KMS-11 (cell line): ENCODE measurements at regions not wholly inside any gene's neighbourhood (a gene's known extent, or its start where the extent isn't known, plus 50 kb on each side); places are given as distances from the start of the nearest gene placed in this dataset.

Experiments used
- H2AFZ ChIP-seq: fragments of 200-600 bp; sonication (generic); 2 replicates; pipeline ENCODE4 v1.6.1; 2016; ENCODE audit warnings: antibody characterized with exemption, mixed run types, low read depth
- H3K27ac ChIP-seq: fragments of 200-600 bp; sonication (generic); 2 replicates; pipeline ENCODE4 v1.6.1; 2016; ENCODE audit warnings: mild to moderate bottlenecking, mixed run types
- H3K27me3 ChIP-seq: fragments of 200-600 bp; sonication (generic); 2 replicates; pipeline ENCODE4 v1.6.1; 2017; ENCODE audit warnings: mild to moderate bottlenecking, low read depth, mixed run types, moderate library complexity; ENCODE audit not compliant: insufficient read depth
- H3K36me3 ChIP-seq: fragments of 200-600 bp; sonication (generic); 2 replicates; pipeline ENCODE4 v1.6.1; 2017; ENCODE audit warnings: mild to moderate bottlenecking, mixed run types; ENCODE audit not compliant: insufficient read depth
- H3K4me1 ChIP-seq: fragments of 200-600 bp; sonication (generic); 2 replicates; pipeline ENCODE4 v1.6.1; 2016; ENCODE audit warnings: mild to moderate bottlenecking, low read depth, mixed run types; ENCODE audit not compliant: poor library complexity, severe bottlenecking
- H3K4me2 ChIP-seq: fragments of 200-600 bp; sonication (generic); 2 replicates; pipeline ENCODE4 v1.7.0; 2016; ENCODE audit warnings: mild to moderate bottlenecking, mixed run types
- H3K4me3 ChIP-seq: fragments of 200-600 bp; sonication (generic); IDR thresholded peaks from 2 replicates; pipeline ENCODE4 v1.6.1; 2017; ENCODE audit warnings: low read depth, low read length, mixed read lengths; ENCODE audit not compliant: insufficient read depth
- H3K79me2 ChIP-seq: fragments of 200-600 bp; sonication (generic); 2 replicates; pipeline ENCODE4 v1.6.1; 2016; ENCODE audit warnings: low read depth, mixed run types; ENCODE audit not compliant: insufficient read depth
- H3K9ac ChIP-seq: fragments of 200-600 bp; sonication (generic); 2 replicates; pipeline ENCODE4 v1.6.1; 2016; ENCODE audit warnings: mild to moderate bottlenecking, mixed run types
- H4K20me1 ChIP-seq: fragments of 200-600 bp; sonication (generic); 2 replicates; pipeline ENCODE4 v1.6.1; 2016; ENCODE audit warnings: mild to moderate bottlenecking, mixed run types; ENCODE audit not compliant: insufficient read depth
- CTCF ChIP-seq: fragments of 200-600 bp; sonication (generic); conservative IDR thresholded peaks from 2 replicates; pipeline ENCODE4 v1.6.1; 2017; ENCODE audit warnings: low read depth, mild to moderate bottlenecking, antibody characterized with exemption, low read length, moderate library complexity, mixed read lengths

DNA sequence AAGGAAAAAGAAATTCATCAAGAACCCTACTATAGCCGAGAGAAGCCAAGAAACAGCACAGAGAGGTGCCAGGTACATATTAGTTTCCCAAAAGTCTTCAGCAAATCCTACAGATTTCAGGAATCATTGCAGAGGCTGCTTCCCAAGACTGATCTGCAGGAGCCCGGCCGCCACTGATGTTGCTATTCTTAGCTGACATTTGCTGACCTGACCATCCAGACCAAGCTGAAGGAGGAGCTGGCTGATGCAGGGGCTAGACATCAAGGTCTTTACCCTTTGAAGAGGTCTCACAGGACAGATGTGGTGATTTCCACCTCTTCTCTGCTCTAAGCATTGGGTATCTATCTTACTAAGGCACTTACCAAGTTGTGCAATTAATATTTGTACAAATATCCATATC is 444.8 kb upstream of the SOX5 start:
- H3K79me2 ChIP-seq, result no peaks in the 10 kb centered on the region
- H3K4me3 ChIP-seq, result no peak overlapping the region
- TF ChIP-seq CTCF, result no peak

DNA sequence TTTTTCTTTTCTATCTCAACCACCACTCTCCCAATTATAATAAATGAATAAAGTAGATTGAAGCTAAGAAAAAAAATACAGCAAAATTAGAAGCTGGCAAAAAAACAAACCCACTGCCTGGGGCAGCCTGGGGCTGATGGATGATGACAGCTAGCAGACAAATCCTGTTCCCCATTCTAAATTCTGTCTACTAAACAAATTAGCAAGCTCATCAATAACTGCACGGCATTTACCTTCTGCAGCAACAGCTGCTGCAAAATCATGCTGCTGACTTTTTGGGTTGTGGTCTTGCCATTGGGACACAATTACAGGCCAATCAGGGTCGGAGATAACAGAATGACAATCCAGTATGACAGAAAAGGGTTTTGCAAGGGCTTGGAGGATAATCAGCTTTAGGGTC is 443.6 kb upstream of the SOX5 start:
- no peak overlapping the region for H3K27ac ChIP-seq
- no peaks in the 10 kb centered on the region for H3K27me3 ChIP-seq
- no peak overlapping the region for H3K4me3 ChIP-seq
- H4K20me1 ChIP-seq, result no peaks in the 10 kb centered on the region
- no peaks in the 10 kb centered on the region for H3K36me3 ChIP-seq
- H2AFZ ChIP-seq, result no peak overlapping the region
- H3K4me1 ChIP-seq, result no peaks in the 10 kb centered on the region
- no peak overlapping the region for H3K9ac ChIP-seq
- H3K79me2 ChIP-seq, result no peaks in the 10 kb centered on the region
- no peak for TF ChIP-seq CTCF
- no peak overlapping the region for H3K4me2 ChIP-seq

More for the DNA sequence above, 444.8 kb upstream of the SOX5 start:
- H3K4me1 ChIP-seq, result no peaks in the 10 kb centered on the region
- H3K36me3 ChIP-seq, result no peaks in the 10 kb centered on the region
- H3K9ac ChIP-seq, result no peak overlapping the region
- H2AFZ ChIP-seq, result no peak overlapping the region
- no peaks in the 10 kb centered on the region for H3K27me3 ChIP-seq
- H4K20me1 ChIP-seq, result no peaks in the 10 kb centered on the region
- H3K27ac ChIP-seq, result no peak overlapping the region
- H3K4me2 ChIP-seq, result no peak overlapping the region

- Histone ChIP-seq H3K4me3 (no peak overlapping the region), H3K27me3 (no peaks in the 10 kb centered on the region), H3K36me3 (no peaks in the 10 kb centered on the region), H3K4me1 (no peaks in the 10 kb centered on the region), H3K27ac (no peak overlapping the region), H3K9ac (no peak overlapping the region), H3K4me2 (no peak overlapping the region), H3K79me2 (no peaks in the 10 kb centered on the region), H2AFZ (no peak overlapping the region), H4K20me1 (no peaks in the 10 kb centered on the region)
- no peak for TF ChIP-seq CTCF
These were observed 439.9 kb upstream of the SOX5 start for GRCh38 chr12:24389394-24389793.

DNA sequence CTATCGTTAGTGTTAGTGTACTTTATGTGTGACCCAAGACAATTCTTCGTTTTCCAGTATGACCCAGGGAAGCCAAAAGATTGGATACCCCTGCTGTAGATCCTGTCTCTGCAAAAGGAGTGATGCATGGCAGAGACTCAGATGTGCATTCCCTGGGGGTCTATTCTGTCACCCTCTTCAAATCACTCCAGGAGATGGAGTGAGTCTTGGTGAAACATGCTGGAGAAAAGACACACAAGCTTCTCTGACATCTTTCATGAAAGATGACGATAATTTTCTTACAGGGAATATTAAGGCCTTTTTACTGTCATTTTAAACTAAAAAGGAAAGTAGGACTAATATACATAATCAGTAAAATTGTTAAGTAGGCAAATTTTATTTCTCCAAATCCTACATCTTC is 437.9 kb upstream of the SOX5 start:
- Histone ChIP-seq H3K4me3 (no peak overlapping the region), H4K20me1 (no peaks in the 10 kb centered on the region), H3K4me1 (no peaks in the 10 kb centered on the region), H2AFZ (no peak overlapping the region), H3K36me3 (no peaks in the 10 kb centered on the region), H3K27me3 (no peaks in the 10 kb centered on the region), H3K4me2 (no peak overlapping the region), H3K27ac (no peak overlapping the region), H3K9ac (no peak overlapping the region), H3K79me2 (no peaks in the 10 kb centered on the region)
- TF ChIP-seq CTCF, result no peak

GRCh38 chr12:24386836-24387235 is 437.4 kb upstream of the SOX5 start:
- Histone ChIP-seq H4K20me1 (no peaks in the 10 kb centered on the region), H3K4me3 (no peak overlapping the region), H3K79me2 (no peaks in the 10 kb centered on the region), H3K36me3 (no peaks in the 10 kb centered on the region), H3K4me1 (no peaks in the 10 kb centered on the region), H3K27me3 (no peaks in the 10 kb centered on the region), H3K9ac (no peak overlapping the region), H3K4me2 (no peak overlapping the region), H2AFZ (no peak overlapping the region), H3K27ac (no peak overlapping the region)
- no peak for TF ChIP-seq CTCF
